ENCODE measurements at regions not wholly inside any gene's neighbourhood (a gene's known extent, or its start where the extent isn't known, plus 50 kb on each side); places are given as distances from the start of the nearest gene placed in this dataset.

DNA sequence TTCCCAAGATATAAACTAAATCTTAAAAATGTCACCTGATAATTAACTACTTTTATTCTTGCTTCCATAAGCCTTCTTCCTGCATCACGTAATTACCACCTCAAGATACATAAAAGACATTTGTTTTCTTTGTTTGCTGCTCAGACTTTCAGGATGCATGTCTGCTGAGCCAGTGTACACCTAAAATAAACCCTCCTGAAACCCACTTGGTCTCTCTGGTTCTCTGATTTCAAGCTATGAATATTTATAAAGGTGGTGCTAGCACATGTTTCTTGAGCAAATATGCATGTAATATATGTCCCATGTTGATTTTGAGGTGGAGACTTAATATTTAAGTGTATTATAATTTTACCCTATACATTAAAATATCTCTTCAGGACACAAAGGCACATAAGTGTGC is 1627.7 kb upstream of the CDH9 start:
- TF ChIP-seq, protein P1, sequence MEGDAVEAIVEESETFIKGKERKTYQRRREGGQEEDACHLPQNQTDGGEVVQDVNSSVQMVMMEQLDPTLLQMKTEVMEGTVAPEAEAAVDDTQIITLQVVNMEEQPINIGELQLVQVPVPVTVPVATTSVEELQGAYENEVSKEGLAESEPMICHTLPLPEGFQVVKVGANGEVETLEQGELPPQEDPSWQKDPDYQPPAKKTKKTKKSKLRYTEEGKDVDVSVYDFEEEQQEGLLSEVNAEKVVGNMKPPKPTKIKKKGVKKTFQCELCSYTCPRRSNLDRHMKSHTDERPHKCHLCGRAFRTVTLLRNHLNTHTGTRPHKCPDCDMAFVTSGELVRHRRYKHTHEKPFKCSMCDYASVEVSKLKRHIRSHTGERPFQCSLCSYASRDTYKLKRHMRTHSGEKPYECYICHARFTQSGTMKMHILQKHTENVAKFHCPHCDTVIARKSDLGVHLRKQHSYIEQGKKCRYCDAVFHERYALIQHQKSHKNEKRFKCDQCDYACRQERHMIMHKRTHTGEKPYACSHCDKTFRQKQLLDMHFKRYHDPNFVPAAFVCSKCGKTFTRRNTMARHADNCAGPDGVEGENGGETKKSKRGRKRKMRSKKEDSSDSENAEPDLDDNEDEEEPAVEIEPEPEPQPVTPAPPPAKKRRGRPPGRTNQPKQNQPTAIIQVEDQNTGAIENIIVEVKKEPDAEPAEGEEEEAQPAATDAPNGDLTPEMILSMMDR (IDR thresholded peaks at IDR 0.05; ENCODE audit: borderline replicate concordance, extremely low read depth, low read length, poor library complexity, severe bottlenecking), result no peak
- TF ChIP-seq EZH2 (IDR thresholded peaks at IDR 0.05; ENCODE audit: borderline replicate concordance, low read depth, low read length, severe bottlenecking), result no peak

Data from DND-41 (cell line).